Astrocyte of the spinal cord (primary cell): ENCODE measurements at regions not wholly inside any gene's neighbourhood (a gene's known extent, or its start where the extent isn't known, plus 50 kb on each side); places are given as distances from the start of the nearest gene placed in this dataset.
A peak's percentile ranks its signal among the peaks of the same experiment; 100 is the strongest.

Experiments
- DNase-seq: peaks from one replicate; pipeline ENCODE4 v3.0.0; 2011; ENCODE audit warnings: low read depth, low spot score
- H3K4me3 ChIP-seq: 2 replicates; pipeline ENCODE4 v1.5.1; 2011; ENCODE audit warnings: low read depth, mild to moderate bottlenecking, low read length, moderate library complexity
- CTCF ChIP-seq: IDR thresholded peaks from 2 replicates; pipeline ENCODE4 v1.5.1; 2012; ENCODE audit warnings: low read depth, mild to moderate bottlenecking, low read length, inconsistent platforms
- in situ Hi-C: cut with HindIII; loops from 2 replicates; pipeline ENCODE4 v1.10.0; 2017; ENCODE audit warnings: low sequenced_read_pairs

GRCh38 chr5:20114526-20114925 is 126.5 kb upstream of the CDH18 start:
- H3K4me3 ChIP-seq: no peak overlapping the region
- in situ Hi-C loops: no loop called here
- TF ChIP-seq CTCF: no peak
- DNase-seq: no peak

GRCh38 chr5:20113931-20114330 is 125.9 kb upstream of the CDH18 start:
- H3K4me3 ChIP-seq: no peak overlapping the region
- no peak for DNase-seq
- in situ Hi-C loops: no loop called here
- no peak for TF ChIP-seq CTCF

GRCh38 chr5:20113031-20113715 is 125.2 kb upstream of the CDH18 start:
- peak; percentile 54 for DNase-seq
- TF ChIP-seq CTCF: no peak
- in situ Hi-C loops: no loop called here
- H3K4me3 ChIP-seq: no peak overlapping the region

GRCh38 chr5:20109326-20109725 is 121.3 kb upstream of the CDH18 start:
- in situ Hi-C loops: no loop called here

GRCh38 chr5:20105915-20106314 is 117.9 kb upstream of the CDH18 start:
- in situ Hi-C loops: no loop called here

More at GRCh38 chr5:20109326-20109725, 121.3 kb upstream of the CDH18 start:
- DNase-seq: no peak
- no peak overlapping the region for H3K4me3 ChIP-seq
- no peak for TF ChIP-seq CTCF

GRCh38 chr5:20102293-20102692 is 114.3 kb upstream of the CDH18 start:
- no peak for DNase-seq

More at GRCh38 chr5:20105915-20106314, 117.9 kb upstream of the CDH18 start:
- DNase-seq: no peak
- TF ChIP-seq CTCF: no peak
- no peak overlapping the region for H3K4me3 ChIP-seq

More at GRCh38 chr5:20102293-20102692, 114.3 kb upstream of the CDH18 start:
- TF ChIP-seq CTCF: no peak
- in situ Hi-C loops: no loop called here
- H3K4me3 ChIP-seq: no peak overlapping the region
